Neuron (in vitro differentiated cells): ENCODE measurements at regions not wholly inside any gene's neighbourhood (a gene's known extent, or its start where the extent isn't known, plus 50 kb on each side); places are given as distances from the start of the nearest gene placed in this dataset.
"Not testable (repeated sequence)": the region's sequence is repeated elsewhere in the genome, so short reads cannot be mapped to it uniquely, and the experiment has no call there.

Experiments used
- H2AFZ ChIP-seq: one replicate; pipeline ENCODE4 v1.6.1; 2013; ENCODE audit warnings: low read depth, mild to moderate bottlenecking, inconsistent platforms, low read length, moderate library complexity
- H3K27me3 ChIP-seq: one replicate; pipeline ENCODE4 v1.6.1; 2013; ENCODE audit warnings: low read length; ENCODE audit not compliant: insufficient read depth
- H3K36me3 ChIP-seq: one replicate; pipeline ENCODE4 v1.6.1; 2013; ENCODE audit warnings: low read length; ENCODE audit not compliant: insufficient read depth
- H3K4me1 ChIP-seq: one replicate; pipeline ENCODE4 v1.6.1; 2013; ENCODE audit warnings: low read length; ENCODE audit not compliant: insufficient read depth
- H3K4me3 ChIP-seq: 2 replicates; pipeline ENCODE4 v1.5.1; 2013; ENCODE audit warnings: mild to moderate bottlenecking, low read length, moderate library complexity
- H3K9me3 ChIP-seq: one replicate; pipeline ENCODE4 v1.6.1; 2013; ENCODE audit warnings: low read length

DNA sequence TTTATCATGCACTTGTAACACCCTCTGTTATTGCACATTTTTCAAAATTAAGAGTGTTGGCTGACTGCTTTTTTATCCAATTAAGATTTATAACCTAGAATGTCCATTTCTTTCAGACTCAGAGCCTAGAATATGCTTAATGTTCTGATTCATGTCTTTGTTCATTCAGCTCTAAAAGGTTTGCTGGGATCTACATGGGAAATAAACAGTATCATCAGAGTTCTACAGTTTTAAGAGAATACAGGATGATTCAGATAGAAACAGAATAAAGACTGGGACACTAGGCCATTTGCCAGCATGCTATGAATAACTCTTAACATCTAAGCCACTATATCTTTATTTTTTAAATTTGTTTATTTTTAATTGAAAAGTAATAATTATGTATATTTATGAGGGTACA, 713.7 kb upstream of the CHAC2 start:
- Histone ChIP-seq H3K4me3 (no peak overlapping the region), H3K27me3 (no peaks in the 10 kb centered on the region), H2AFZ (no peak overlapping the region), H3K36me3 (no peaks in the 10 kb centered on the region), H3K9me3 (no peaks in the 10 kb centered on the region), H3K4me1 (no peaks in the 10 kb centered on the region)

DNA sequence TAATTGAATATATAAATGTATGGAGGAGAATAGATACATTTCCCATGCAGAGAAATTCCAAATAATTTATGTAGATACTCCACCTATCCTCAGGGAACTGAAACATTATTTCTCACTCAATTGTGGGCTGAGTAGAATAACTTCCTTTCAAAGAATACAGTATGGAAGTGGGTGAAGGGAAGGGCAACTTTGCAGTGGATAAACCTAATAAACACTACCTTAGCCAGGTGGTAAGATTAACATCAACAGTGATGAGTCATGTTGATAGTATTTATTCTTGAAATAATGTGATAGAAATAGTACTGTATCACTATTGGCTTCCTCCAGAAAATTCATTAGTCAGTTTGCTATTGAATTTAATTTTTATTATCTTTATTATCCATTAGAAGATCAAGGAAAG, 716.4 kb upstream of the CHAC2 start:
- Histone ChIP-seq H2AFZ (no peak overlapping the region), H3K27me3 (no peaks in the 10 kb centered on the region), H3K36me3 (no peaks in the 10 kb centered on the region), H3K4me3 (no peak overlapping the region), H3K9me3 (no peaks in the 10 kb centered on the region), H3K4me1 (no peaks in the 10 kb centered on the region)

DNA sequence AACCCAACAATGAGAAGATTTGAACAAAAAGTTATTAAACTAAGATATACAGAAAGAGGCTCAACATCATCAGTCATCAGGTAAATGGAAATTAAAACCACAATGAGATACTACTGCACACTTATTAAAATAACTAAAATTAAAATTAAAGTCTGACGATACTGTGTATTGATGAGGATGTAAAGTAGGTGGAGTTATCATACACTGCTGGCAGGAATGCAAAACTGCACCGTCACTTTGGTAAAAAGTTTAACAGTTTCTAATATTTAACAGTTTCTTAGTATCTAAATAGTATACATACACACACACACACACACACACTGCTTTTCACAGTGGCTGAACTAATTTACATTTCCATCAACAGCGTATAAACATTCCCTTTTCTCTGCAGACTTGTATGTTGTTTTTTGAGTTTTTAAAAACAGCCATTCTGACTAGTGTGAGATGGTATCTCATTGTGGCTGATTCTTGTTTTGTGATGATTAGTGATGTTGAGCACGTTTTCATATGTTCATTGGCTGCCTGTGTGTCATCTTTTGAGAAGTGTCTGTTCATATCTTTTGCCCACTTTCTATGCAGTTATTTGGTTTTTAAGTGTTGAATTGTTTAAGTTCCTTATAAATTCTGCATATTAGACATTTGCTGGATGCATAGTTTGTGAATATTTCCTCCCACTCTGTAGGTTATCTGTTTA, 726.9 kb upstream of the CHAC2 start:
- Histone ChIP-seq H3K9me3 (no peaks in the 10 kb centered on the region), H3K27me3 (no peaks in the 10 kb centered on the region), H2AFZ (no peak overlapping the region), H3K4me1 (no peaks in the 10 kb centered on the region), H3K36me3 (no peaks in the 10 kb centered on the region), H3K4me3 (no peak overlapping the region)

DNA sequence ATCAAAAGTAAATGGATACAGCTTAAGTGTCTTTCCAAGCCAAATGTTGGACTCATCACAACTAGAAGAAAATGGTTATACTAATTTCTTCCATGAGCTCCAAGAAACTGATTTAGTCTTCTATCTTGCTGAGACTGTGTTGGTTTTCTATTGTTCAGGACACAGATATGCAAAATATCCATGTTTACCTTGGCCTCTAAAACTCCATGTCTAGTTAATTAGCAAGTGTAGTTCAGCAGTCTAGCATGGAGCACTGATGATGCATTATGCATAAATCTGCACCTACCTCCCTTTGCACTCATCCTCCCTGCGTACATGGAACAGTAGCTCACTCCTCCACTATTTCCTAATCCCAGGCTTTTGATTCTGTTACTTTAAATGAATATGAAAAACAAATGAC, 731.4 kb upstream of the CHAC2 start:
- no peaks in the 10 kb centered on the region for H3K4me1 ChIP-seq
- H3K27me3 ChIP-seq: no peaks in the 10 kb centered on the region

DNA sequence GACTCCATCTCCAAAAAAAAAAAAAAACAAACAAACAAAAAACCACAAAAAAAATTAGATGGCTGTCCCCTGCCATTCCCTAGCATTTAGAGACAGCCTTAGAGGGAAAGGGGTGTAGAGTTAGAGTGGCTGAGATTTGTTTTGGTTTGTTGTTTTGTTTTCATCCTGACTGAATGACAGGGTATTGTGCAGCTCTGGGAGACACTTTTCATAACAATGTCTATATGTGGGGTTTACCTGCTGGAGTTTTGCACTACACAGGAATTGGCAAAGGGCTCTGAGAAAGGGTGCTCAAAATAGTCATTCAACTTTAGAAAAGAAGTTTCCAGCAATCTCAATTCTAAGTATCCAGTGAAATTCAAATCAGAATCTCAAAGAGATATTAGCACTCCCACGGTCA, 732.5 kb upstream of the CHAC2 start:
- Histone ChIP-seq H2AFZ (no peak overlapping the region), H3K9me3 (no peaks in the 10 kb centered on the region), H3K4me3 (no peak overlapping the region), H3K27me3 (no peaks in the 10 kb centered on the region), H3K4me1 (no peaks in the 10 kb centered on the region), H3K36me3 (no peaks in the 10 kb centered on the region)

More for the DNA sequence above, 731.4 kb upstream of the CHAC2 start:
- Histone ChIP-seq H3K36me3 (no peaks in the 10 kb centered on the region), H3K4me3 (no peak overlapping the region), H3K9me3 (no peaks in the 10 kb centered on the region), H2AFZ (no peak overlapping the region)

DNA sequence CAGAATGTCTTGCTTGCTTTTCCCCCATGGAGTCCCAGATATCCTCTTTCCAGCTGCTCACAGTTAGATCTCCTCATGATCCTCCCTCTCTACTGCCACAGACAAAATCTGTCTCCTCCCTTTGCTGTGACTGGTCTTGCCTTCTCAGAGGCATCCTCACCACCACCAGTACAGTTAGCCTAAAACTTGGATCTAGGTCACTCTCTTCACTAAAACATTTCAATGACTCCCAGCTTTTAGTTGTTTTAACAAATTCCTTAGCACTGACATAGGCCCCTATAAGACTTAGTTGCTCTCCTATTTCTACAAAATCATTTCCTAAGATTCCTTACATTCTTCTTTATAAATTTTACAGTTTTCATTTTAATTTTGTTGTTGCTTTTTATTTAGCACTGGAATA, 734.2 kb upstream of the CHAC2 start:
- Histone ChIP-seq H3K4me1 (no peaks in the 10 kb centered on the region), H2AFZ (no peak overlapping the region), H3K36me3 (no peaks in the 10 kb centered on the region), H3K27me3 (no peaks in the 10 kb centered on the region), H3K9me3 (no peaks in the 10 kb centered on the region), H3K4me3 (no peak overlapping the region)

DNA sequence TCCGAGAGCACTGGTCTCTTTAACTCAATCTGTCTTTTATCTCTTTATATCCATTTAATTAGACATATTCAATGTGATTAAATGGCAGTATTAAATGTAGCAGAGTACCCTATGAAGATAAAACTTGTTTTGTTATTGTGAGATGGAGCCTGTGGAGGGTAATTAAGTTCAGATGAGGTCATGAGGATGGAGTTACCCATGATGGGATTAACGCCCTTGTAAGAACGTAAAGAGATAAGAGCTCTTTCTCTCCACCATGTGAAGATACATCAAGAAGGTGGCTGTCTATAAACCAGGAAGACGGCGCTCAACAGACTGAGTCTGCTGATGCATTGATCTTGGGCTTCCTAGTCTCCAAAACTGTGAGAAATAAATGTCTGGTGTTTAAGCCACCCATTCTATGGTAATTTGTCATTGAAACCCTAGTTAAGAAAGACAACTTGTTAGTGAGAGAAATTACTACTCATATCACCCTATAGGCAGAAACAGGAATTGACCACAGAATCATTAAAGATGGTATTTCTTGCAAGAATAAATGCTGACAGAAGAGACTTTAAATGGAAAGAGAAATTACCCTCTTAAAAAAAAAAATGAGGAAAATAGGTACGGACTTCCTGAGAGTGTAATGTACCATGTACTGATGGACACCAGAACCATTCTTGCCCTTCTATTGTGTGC, 738.7 kb upstream of the CHAC2 start:
- no peaks in the 10 kb centered on the region for H3K36me3 ChIP-seq
- H2AFZ ChIP-seq: no peak overlapping the region
- H3K9me3 ChIP-seq: no peaks in the 10 kb centered on the region
- H3K27me3 ChIP-seq: no peaks in the 10 kb centered on the region
- no peak overlapping the region for H3K4me3 ChIP-seq
- no peaks in the 10 kb centered on the region for H3K4me1 ChIP-seq

DNA sequence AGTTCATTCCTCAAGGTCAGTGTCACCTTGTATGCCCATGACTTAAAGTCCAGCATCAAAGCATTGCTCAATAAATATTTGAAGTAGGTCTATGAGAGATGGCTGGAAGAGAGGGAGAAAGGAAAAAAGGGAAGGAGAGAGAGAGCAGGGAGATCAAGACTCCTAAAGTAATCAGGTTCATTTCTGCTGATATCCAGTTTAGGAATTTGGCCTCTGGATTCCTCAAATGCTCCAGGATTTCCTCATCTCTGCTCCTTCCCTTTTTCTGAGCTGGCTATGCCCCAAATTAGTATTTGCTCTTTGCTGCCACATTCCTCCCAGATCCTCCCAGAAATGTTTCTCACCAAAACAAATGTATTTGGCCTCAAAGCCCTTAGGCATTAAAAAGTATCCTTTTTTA, 739.4 kb upstream of the CHAC2 start:
- Histone ChIP-seq H2AFZ (no peak overlapping the region), H3K36me3 (no peaks in the 10 kb centered on the region), H3K9me3 (no peaks in the 10 kb centered on the region)

DNA sequence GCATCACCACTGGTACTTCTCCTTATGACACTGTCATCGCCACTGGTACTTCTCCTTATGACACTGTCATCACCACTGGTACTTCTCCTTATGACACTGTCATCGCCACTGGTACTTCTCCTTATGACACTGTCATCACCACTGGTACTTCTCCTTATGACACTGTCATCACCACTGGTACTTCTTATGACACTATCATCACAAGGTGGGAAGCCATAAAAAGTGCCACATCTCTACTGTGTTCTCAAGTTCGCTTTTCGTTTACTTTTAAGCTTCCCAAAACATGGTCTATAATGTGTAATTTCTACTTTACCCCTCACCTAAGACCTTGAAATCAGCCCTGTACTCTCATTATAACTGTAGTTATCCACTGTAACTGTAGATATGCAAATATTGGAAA, 745.4 kb upstream of the CHAC2 start:
- not testable (repeated sequence) for H3K9me3 ChIP-seq

More for the DNA sequence above, 739.4 kb upstream of the CHAC2 start:
- no peaks in the 10 kb centered on the region for H3K27me3 ChIP-seq
- H3K4me3 ChIP-seq: no peak overlapping the region
- H3K4me1 ChIP-seq: no peaks in the 10 kb centered on the region

DNA sequence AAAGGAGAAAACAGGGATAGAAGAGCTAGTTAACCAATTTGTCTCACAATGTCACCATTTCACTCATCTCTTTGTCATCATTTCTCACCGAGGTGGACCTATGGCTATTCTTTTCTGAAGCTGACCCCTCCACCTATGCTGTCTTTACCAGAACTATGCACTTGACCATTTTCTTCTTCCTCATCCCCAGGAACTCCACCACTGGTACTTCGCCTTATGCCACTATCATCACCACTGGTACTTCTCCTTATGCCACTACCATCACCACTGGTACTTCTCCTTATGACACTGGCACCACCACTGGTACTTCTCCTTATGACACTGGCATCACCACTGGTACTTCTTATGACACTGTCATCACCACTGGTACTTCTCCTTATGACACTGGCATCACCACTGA, 745.8 kb upstream of the CHAC2 start:
- Histone ChIP-seq H3K27me3 (no peaks in the 10 kb centered on the region), H3K4me1 (no peaks in the 10 kb centered on the region), H3K9me3 (no peaks in the 10 kb centered on the region), H3K36me3 (no peaks in the 10 kb centered on the region), H2AFZ (no peak overlapping the region), H3K4me3 (no peak overlapping the region)

More for the DNA sequence above, 745.4 kb upstream of the CHAC2 start:
- H3K27me3 ChIP-seq, H3K4me1 ChIP-seq, H2AFZ ChIP-seq, H3K36me3 ChIP-seq, H3K4me3 ChIP-seq: not testable (repeated sequence)

DNA sequence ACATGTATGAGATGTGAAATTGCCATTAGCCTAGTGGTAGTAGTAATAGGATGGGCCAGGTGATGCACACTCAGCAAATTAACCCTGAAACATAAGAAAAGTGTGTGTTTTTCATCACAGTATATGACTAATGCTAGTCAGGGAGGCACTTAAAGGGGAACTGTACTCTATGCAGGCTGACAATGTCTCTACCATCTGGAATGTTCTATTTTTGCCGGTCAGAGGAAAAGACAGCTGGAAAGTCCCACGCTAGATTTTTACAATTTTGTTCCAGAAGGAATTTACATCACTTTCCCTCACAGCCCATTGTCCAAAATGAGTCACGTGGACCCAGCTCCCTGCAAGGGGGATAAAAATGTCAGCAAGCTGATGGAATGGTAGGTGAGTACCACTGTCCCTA, 746.3 kb upstream of the CHAC2 start:
- no peaks in the 10 kb centered on the region for H3K4me1 ChIP-seq
- no peaks in the 10 kb centered on the region for H3K27me3 ChIP-seq
- H3K4me3 ChIP-seq: no peak overlapping the region
- no peaks in the 10 kb centered on the region for H3K36me3 ChIP-seq
- no peaks in the 10 kb centered on the region for H3K9me3 ChIP-seq
- no peak overlapping the region for H2AFZ ChIP-seq

DNA sequence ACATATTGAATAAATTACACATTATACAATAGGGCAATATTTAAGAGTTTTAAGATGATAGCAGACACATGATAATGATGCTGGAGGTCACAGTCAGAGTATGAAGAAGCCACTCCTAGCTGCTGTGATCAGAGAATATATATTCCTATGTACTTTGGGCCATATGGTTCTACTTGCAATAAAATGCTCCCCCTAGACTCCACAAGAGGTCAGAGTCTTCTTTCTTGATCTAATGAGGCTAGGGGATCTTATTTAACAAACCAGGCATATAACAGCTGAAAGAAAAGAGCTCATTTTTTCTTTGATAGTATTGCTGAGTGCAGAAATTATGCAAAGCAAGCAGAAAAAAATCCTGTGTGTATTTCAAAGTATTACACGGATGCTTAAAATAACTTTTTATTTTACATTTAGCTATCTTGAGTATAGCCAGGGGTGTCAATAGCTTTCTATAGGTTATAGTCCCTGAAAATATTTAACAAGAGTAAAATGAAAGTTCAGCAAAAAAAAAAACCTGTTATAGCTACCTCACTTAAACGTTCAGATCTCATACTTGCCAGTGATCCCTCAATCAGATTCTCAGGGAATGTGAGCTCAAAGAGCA, 748.7 kb upstream of the CHAC2 start:
- no peaks in the 10 kb centered on the region for H3K9me3 ChIP-seq
- H3K36me3 ChIP-seq: no peaks in the 10 kb centered on the region
- H2AFZ ChIP-seq: no peak overlapping the region

DNA sequence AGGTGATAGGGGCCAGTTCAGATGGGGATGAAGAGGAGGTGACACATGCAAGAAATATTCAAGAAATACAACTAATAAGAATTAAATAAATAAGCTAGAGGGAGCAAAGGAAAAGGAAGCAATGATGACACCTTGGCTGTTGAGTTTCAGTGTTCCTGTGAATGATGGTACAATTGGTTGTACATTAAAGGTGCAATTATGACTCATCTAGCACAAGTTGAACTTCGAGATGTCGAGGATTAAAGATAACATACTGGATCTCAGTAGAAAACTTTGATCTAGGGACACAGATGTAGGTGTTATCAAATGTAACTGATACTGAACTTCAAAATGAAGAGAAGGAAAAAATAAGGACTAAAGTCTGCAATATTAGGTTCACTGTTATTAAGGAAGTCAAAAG, 760.6 kb upstream of the CHAC2 start:
- Histone ChIP-seq H3K4me1 (peaks cover 4% of the 10 kb centered on the region), H3K36me3 (no peaks in the 10 kb centered on the region), H3K9me3 (no peaks in the 10 kb centered on the region), H2AFZ (no peak overlapping the region), H3K27me3 (no peaks in the 10 kb centered on the region), H3K4me3 (no peak overlapping the region)

More for the DNA sequence above, 748.7 kb upstream of the CHAC2 start:
- Histone ChIP-seq H3K27me3 (no peaks in the 10 kb centered on the region), H3K4me1 (no peaks in the 10 kb centered on the region), H3K4me3 (no peak overlapping the region)
